HCT116 (cell line): ENCODE measurements at regions not wholly inside any gene's neighbourhood (a gene's known extent, or its start where the extent isn't known, plus 50 kb on each side); places are given as distances from the start of the nearest gene placed in this dataset.

Experiments used
- ATAC-seq: fragments of 200-7000 bp; cut with Tn5 transposase; 2 replicates; pipeline ENCODE4 v1.9.1; 2020; ENCODE audit warnings: mild to moderate bottlenecking, moderate library complexity
- BruUV-seq: library from RNA; stranded (reverse); fragments of 400-500 nt; replicated peaks from 2 replicates; lab custom pipeline; 2021; lab: Mats Ljungman, UMichigan
- CTCF ChIA-PET: fragments of 300-600 bp; sonication (Branson Sonifier 250); formaldehyde crosslinking; loops from one replicate; lab custom pipeline; 2021; ENCODE audit warnings: antibody characterized with exemption; lab: Charles Lee
- POLR2A ChIA-PET: fragments of 300-600, 350-600 bp; sonication (Branson Sonifier 250); formaldehyde crosslinking; loops from one replicate; lab custom pipeline; 2021; ENCODE audit warnings: antibody characterized with exemption; lab: Charles Lee
- RAD21 ChIA-PET, 2 experiments: fragments of 300-600 bp; sonication (Branson Sonifier 250); formaldehyde crosslinking; loops; one replicate each; lab custom pipeline; 2023; ENCODE audit warnings: low total read pairs in 2 of 2; ENCODE audit not compliant: uncharacterized antibody in 2 of 2, unreplicated experiment in 2 of 2, low non-redundant PET in 1 of 2; lab: Charles Lee
- DNase-seq: peaks from one replicate; pipeline ENCODE4 v3.0.0-alpha.2; 2010; ENCODE audit warnings: low read depth, low spot score
- H2AFZ ChIP-seq: fragments of 200-600 bp; shearing (Covaris generic), sonication (generic); 2 replicates; pipeline ENCODE4 v1.6.1; 2017; ENCODE audit warnings: low read depth, mixed run types, mixed read lengths, antibody characterized with exemption, low read length; ENCODE audit not compliant: poor library complexity, severe bottlenecking
- H3K27ac ChIP-seq: 2 replicates; pipeline ENCODE4 v1.5.1; 2012; ENCODE audit warnings: low read depth, low read length
- H3K27me3 ChIP-seq: fragments of 200-600 bp; sonication (generic); 2 replicates; pipeline ENCODE4 v1.6.1; 2016; ENCODE audit warnings: mixed run types, low read length, mixed read lengths; ENCODE audit not compliant: insufficient read depth
- H3K36me3 ChIP-seq, 2 experiments: fragments of 200-500 bp in 1 of 2; fragments of 200-600 bp in 1 of 2; sonication (Bioruptor generic) in 1 of 2; sonication (generic) in 1 of 2; 2 replicates each; pipeline versions ENCODE4 v1.5.1 to v1.6.1; 2014 to 2016; ENCODE audit warnings: low read length in 2 of 2, inconsistent platforms in 1 of 2, mixed read lengths in 1 of 2, mixed run types in 1 of 2; ENCODE audit not compliant: insufficient read depth in 2 of 2, control insufficient read depth in 1 of 2
- H3K4me1 ChIP-seq, 2 experiments: fragments of 200-600 bp in 1 of 2; sonication (generic) in 1 of 2; 2 replicates each; pipeline versions ENCODE4 v1.5.1 to v1.6.1; 2012 to 2017; ENCODE audit warnings: low read length in 2 of 2, inconsistent platforms in 1 of 2, mild to moderate bottlenecking in 1 of 2, mixed read lengths in 1 of 2, mixed run types in 1 of 2, moderate library complexity in 1 of 2; ENCODE audit not compliant: insufficient read depth in 2 of 2, control insufficient read depth in 1 of 2
- H3K4me2 ChIP-seq: fragments of 200-600 bp; sonication (generic); 2 replicates; pipeline ENCODE4 v1.6.1; 2017; ENCODE audit warnings: mixed run types, low read length, mixed read lengths
- H3K4me3 ChIP-seq, 2 experiments: fragments of 200-600 bp in 1 of 2; sonication (generic) in 1 of 2; replicated peaks in 1 of 2; 2 replicates each; pipeline ENCODE4 v1.5.1; 2011 to 2016; ENCODE audit warnings: low read length in 2 of 2, control low read depth in 1 of 2, low read depth in 1 of 2, mild to moderate bottlenecking in 1 of 2, mixed read lengths in 1 of 2, mixed run types in 1 of 2
- H3K79me2 ChIP-seq: fragments of 200-600 bp; sonication (generic); 2 replicates; pipeline ENCODE4 v1.6.1; 2017; ENCODE audit warnings: mild to moderate bottlenecking, mixed run types, low read length, moderate library complexity, mixed read lengths; ENCODE audit not compliant: insufficient read depth
- H3K9ac ChIP-seq: fragments of 200-600 bp; sonication (generic); 2 replicates; pipeline ENCODE4 v1.6.1; 2016; ENCODE audit warnings: low read length, mixed read lengths
- H3K9me2 ChIP-seq: fragments of 200-600 bp; sonication (generic), shearing (Covaris generic); 2 replicates; pipeline ENCODE4 v1.6.1; 2017; ENCODE audit warnings: mixed run types, mild to moderate bottlenecking, moderate library complexity; ENCODE audit not compliant: insufficient read depth
- H3K9me3 ChIP-seq, 2 experiments: fragments of 200-500 bp in 1 of 2; fragments of 200-600 bp in 1 of 2; sonication (Bioruptor generic) in 1 of 2; sonication (generic) in 1 of 2; 2 replicates each; pipeline ENCODE4 v1.6.1; 2014 to 2017; ENCODE audit warnings: low read length in 2 of 2, mixed read lengths in 2 of 2, inconsistent platforms in 1 of 2, low read depth in 1 of 2, mild to moderate bottlenecking in 1 of 2, mixed run types in 1 of 2, moderate library complexity in 1 of 2; ENCODE audit not compliant: control insufficient read depth in 1 of 2, insufficient read depth in 1 of 2
- H4K20me1 ChIP-seq: fragments of 200-600 bp; sonication (generic), shearing (Covaris generic); 2 replicates; pipeline ENCODE4 v1.6.1; 2017; ENCODE audit warnings: mixed run types, mild to moderate bottlenecking, moderate library complexity; ENCODE audit not compliant: insufficient read depth
- ATF3 ChIP-seq: IDR thresholded peaks from 2 replicates; pipeline ENCODE4 v1.6.1; 2012
- CTCF ChIP-seq, 3 experiments: fragments of 200-600 bp in 1 of 3; sonication (generic) in 1 of 3; IDR thresholded peaks in 2 of 3; conservative IDR thresholded peaks in 1 of 3; 2 replicates each; pipeline ENCODE4 v1.5.1; 2012 to 2017; ENCODE audit warnings: low read depth in 2 of 3, low read length in 2 of 3, antibody characterized with exemption in 1 of 3, borderline replicate concordance in 1 of 3, control low read depth in 1 of 3, mild to moderate bottlenecking in 1 of 3, mixed read lengths in 1 of 3, mixed run types in 1 of 3, moderate library complexity in 1 of 3; ENCODE audit not compliant: insufficient read depth in 1 of 3
- EGR1 ChIP-seq: IDR thresholded peaks from 2 replicates; pipeline ENCODE4 v1.6.1; 2012; ENCODE audit warnings: low read depth
- EZH2phosphoT487 ChIP-seq: fragments of 200-600 bp; IDR thresholded peaks from 2 replicates; pipeline ENCODE4 v1.6.1; 2018; ENCODE audit warnings: antibody characterized with exemption, borderline replicate concordance
- FOSL1 ChIP-seq: IDR thresholded peaks from 2 replicates; pipeline ENCODE4 v1.6.1; 2012; ENCODE audit warnings: low read depth
- JUND ChIP-seq: IDR thresholded peaks from 2 replicates; pipeline ENCODE4 v1.6.1; 2012
- POLR2AphosphoS5 ChIP-seq: IDR thresholded peaks from 2 replicates; pipeline ENCODE4 v1.6.1; 2011; ENCODE audit warnings: mild to moderate bottlenecking, low read depth, low read length, moderate library complexity
- SP1 ChIP-seq: IDR thresholded peaks from 2 replicates; pipeline ENCODE4 v1.6.1; 2012; ENCODE audit warnings: low read depth
- TCF7L2 ChIP-seq: IDR thresholded peaks from 2 replicates; pipeline ENCODE4 v1.7.0; 2011; ENCODE audit warnings: borderline replicate concordance, inconsistent platforms; ENCODE audit not compliant: insufficient read depth, insufficient read length; ENCODE audit errors: extremely low read depth
- YY1 ChIP-seq: IDR thresholded peaks from 2 replicates; pipeline ENCODE4 v1.6.1; 2011; ENCODE audit warnings: low read length, low read depth, moderate library complexity, mild to moderate bottlenecking; ENCODE audit not compliant: insufficient replicate concordance; ENCODE audit errors: extremely low read depth
- ZBTB33 ChIP-seq: IDR thresholded peaks from 2 replicates; pipeline ENCODE4 v1.6.1; 2011; ENCODE audit warnings: mild to moderate bottlenecking, low read length, moderate library complexity; ENCODE audit not compliant: insufficient replicate concordance; ENCODE audit errors: extremely low read depth
- ZFX ChIP-seq: fragments of 450-650 bp; IDR thresholded peaks from 2 replicates; pipeline ENCODE4 v1.6.1; 2017
- intact Hi-C: fragments of 100-400 bp; cut with micrococcal nuclease; formaldehyde crosslinking; loops from 2 replicates; pipeline ENCODE4 v1.10.0; 2022

GRCh38 chrX:9117851-9118250 is 83.9 kb upstream of the FAM9B start:
- no peak overlapping the region for H3K4me3 ChIP-seq
- H3K9me3 ChIP-seq, result no peaks in the 10 kb centered on the region
- no TSS peak for BruUV-seq
- H3K27me3 ChIP-seq, result no peaks in the 10 kb centered on the region
- no peak overlapping the region for H3K27ac ChIP-seq
- DNase-seq (no peak), ATAC-seq (no peak)
- no peaks in the 10 kb centered on the region for H3K4me1 ChIP-seq
- H3K9me2 ChIP-seq, result no peaks in the 10 kb centered on the region
- ChIA-PET POLR2A (no interaction called here), RAD21 (no interaction called here), CTCF (no interaction called here)
- no peaks in the 10 kb centered on the region for H4K20me1 ChIP-seq
- H3K4me2 ChIP-seq, result no peak overlapping the region
- H3K9ac ChIP-seq, result no peak overlapping the region
- intact Hi-C loops, result no loop called here
- H2AFZ ChIP-seq, result no peak overlapping the region
- no peaks in the 10 kb centered on the region for H3K36me3 ChIP-seq
- TF ChIP-seq EZH2phosphoT487, result no peak
- TF ChIP-seq SP1, result no peak
- TF ChIP-seq JUND, result no peak
- no peak for TF ChIP-seq EGR1
- no peak for TF ChIP-seq TCF7L2
- TF ChIP-seq POLR2AphosphoS5, result no peak
- no peak for TF ChIP-seq FOSL1
- no peak for TF ChIP-seq ATF3
- no peak for TF ChIP-seq ZFX
- TF ChIP-seq YY1, result no peak
- TF ChIP-seq CTCF (IDR thresholded peaks at IDR 0.05 in 2 of 3, conservative IDR thresholded peaks at IDR 0.05 in 1 of 3; ENCODE audit: borderline replicate concordance in 1 of 3, insufficient read depth in 1 of 3, low read depth in 2 of 3, low read length in 2 of 3), result no peak
- TF ChIP-seq ZBTB33, result no peak
- no peaks in the 10 kb centered on the region for H3K79me2 ChIP-seq
